ENCODE measurements at regions not wholly inside any gene's neighbourhood (a gene's known extent, or its start where the extent isn't known, plus 50 kb on each side); places are given as distances from the start of the nearest gene placed in this dataset.
"Not testable (repeated sequence)": the region's sequence is repeated elsewhere in the genome, so short reads cannot be mapped to it uniquely, and the experiment has no call there.

DNA sequence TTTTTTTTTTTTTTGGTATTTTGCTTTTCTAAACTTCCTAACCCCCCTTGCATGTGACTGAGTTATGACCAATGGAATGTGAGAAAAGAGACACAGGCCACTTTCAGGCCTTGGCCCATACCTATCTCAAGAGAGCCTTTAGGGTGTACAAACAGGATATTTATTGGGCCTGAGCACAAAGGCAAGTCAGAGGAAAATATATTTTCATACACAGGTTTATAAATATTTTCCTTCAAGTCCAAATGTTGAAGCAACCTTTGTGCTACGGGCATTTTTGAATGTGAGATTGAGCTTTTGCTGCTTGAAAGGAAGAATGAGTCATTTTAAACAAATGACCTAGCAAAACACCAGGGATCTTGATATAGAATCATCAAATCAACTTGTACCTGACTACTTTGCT is 228.6 kb upstream of the E2F7 start:
- DNase-seq (ENCODE audit: low spot score), result no peak

DNA sequence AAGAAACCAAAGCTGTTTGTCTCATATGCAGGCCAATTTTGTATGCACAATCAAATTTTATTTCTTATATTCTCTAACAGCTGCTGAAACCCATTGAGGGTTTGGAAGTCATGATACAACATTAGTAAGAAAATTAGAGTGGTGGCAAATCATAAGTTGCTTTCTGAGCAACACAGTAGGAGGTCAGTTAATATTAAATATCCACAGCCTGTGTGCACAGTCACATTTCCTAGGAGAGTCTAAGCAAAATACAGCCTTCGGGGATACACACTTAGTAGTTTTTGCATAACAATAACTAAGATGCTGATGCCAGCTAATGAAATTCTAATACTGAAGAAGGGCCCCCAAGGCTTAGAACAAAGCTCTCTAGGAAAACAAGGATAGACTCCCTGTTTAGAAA is 209.6 kb upstream of the E2F7 start:
- DNase-seq (ENCODE audit: low spot score), result no peak

DNA sequence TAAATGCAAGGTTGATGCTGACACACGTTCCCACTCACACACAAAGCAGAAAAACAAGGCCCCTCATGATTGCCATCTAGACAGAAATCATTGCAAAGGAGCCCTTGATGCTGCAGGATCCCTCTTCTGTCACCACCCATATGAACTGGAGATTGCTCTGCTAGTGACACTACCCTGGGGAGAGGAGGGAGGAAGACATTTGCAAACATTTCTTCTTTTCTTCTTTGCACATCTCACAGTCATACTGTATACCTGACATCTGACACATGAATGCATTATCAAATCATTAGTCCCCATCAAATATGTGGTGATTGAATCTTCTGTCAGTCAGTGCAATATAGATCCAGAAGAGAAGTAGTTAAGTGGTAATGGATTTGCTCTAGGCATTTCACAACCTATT is 208.5 kb upstream of the E2F7 start:
- no peak for DNase-seq (ENCODE audit: low spot score)

DNA sequence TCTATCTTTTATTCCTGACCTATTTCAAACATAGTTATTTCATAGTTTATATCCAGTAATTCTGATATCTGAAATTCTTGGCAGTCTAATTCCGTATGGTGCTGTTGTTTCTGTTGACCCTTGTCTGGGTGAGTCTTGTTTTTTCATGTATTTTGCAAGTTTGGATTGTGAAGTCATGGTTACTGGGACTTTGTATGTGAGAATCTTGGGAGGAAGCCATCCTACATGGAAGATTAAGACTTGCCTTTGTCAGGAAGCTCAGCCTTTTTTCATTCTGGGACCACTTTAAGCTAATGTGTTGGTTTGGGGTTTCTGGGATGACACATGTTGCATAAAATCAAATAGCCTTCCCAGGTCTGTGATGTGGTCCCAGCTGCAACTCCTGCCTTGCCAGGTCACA is 191.6 kb upstream of the E2F7 start:
- no peak for DNase-seq (ENCODE audit: low spot score)

DNA sequence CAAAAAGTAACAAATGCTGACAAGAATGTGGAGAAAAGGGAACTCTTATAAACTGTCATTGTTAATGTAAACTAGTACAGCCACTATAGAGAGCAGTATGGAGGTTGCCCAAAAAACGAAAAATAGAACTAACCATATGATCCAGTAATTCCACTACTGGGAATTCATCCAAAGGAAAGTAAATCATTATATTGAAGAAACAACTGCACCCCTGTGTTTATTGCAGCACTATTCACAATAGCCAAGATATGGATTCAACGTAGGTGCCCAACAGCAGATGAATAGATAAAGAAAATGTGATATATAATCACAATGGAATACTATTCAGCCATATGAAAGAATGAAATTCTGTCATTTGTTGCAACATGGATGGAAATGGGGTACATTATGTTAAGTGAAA is 188.0 kb upstream of the E2F7 start:
- DNase-seq (ENCODE audit: low spot score), result no peak

DNA sequence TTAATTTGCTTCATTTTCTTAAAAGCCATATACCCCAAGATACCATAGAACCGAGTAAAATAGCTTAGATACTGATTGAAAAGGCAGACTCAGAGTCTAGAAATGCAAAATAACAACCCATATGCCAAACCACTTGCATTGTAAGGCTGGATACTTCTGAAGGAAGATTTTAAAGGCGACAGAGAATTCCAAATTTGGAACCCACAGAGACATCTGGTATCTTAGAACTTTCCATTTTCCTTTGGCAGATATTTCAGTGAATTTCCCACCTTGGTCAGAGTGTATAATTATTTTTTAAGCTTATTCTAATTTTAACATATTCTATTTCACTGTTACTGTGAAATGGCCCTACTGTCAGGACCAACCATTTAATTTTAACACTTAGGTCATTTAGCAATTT is 186.4 kb upstream of the E2F7 start:
- no peak for DNase-seq (ENCODE audit: low spot score)

DNA sequence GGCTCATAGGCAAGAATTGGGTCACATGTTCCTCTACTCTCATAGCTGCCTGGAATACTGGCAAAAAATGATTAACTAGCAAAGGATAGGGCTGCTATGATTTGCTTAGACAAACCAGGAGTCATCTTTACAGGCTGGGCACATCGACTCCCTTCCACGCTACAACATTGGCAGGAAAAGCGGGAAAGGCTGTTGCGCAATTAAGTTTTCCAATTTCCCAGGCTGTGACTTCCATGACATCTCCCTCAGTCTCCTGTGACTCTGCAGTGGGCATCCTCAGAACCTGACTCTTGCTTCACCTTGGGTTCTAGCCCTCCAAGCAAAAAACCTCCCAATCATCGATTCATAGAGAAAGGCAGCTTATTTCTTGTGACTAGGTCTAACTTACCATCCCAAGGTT is 184.5 kb upstream of the E2F7 start:
- DNase-seq (ENCODE audit: low spot score), result no peak

DNA sequence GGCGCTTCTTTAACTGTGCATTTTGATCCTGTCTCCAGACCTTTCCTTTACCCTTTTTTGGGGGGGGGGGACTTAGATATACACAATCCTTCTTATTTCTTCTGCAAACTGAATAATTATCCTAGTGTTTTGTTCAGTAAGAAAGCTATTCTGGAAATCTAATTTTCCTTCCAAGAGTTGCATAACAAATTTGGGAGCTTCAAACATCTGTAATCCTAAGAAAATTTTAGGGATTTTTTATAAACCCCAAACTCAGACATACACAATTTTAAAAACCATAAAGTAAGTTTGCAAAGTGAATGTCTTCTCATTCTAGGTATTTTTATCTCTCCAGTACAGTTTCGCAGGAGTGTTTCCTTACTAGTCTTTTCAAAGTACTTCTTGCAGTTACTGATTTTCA is 182.7 kb upstream of the E2F7 start:
- DNase-seq (ENCODE audit: low spot score), result no peak

DNA sequence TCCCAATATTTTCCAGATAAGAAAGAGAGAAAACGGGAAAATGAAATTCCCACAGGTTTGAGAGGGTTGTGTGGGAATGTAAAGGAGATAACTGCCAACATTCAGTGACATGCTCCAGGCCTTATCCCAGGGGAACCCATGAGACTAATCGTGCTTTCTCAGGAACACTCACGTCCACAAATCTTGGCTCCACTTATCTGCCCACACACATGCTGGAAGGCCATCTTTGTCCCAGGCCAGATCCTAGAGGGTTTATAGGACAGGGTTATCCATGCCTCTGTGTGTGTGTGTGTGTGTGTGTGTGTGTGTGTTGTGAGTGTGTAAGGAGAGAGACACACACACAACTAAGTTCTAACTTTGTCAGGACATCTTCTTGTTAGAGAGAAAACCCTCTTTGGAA is 182.2 kb upstream of the E2F7 start:
- DNase-seq (ENCODE audit: low spot score), result no peak

DNA sequence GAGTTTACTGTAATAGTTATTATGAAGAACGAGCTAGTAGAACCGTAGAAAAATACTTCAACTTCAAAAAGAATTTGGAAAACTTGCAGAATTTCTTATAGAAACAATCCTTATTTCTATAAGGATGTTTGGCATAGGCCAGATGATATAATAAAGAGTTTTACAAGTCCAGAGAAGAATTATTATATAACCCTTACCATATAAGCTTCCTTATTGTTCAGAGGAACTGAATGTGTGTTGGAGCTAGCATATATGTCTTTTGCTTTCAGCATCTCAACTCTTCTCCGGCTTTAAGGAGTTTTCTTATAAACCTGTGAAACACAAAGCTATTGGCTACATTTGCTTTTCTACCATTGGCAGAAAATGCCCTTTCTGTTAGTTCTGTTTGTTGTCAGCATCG is 178.0 kb upstream of the E2F7 start:
- no peak for DNase-seq (ENCODE audit: low spot score)

DNA sequence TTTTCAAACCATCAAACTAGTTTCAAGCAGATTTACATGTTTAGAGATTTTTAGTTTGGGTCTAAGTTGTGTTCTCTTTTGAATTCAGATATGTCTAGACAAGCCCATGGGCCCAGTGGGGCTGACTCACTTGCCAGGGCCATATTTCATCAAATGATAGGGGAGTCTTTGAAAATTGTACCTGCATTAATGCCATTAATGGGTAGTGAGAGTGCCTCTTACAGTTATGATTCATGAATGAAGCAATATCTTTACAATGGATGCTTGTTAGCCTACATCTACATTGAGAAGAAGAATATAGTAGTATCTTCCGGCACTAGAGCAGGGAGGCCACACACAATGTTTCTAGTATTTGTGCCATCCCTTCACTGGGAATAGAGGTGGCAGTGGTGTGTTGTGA is 174.2 kb upstream of the E2F7 start:
- no peak for DNase-seq (ENCODE audit: low spot score)

DNA sequence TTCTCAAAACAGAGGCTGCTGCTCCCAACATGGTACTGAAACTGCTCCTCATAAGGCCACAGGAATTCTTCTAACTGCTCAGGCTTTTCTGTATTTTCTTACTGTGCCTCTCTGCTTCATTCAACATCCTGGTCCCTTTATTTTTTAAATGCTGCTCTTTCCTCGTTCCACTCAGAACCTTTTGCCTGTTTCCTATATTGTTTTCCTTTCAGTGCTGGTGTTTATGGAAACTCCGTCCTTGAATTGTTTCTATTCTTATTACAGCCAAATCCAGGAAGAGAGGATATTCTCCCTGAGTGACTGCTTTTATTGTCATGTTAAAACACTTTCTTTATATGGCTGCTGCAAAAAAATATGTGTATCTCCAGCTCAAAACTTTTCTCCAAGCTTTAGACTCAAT is 173.0 kb upstream of the E2F7 start:
- DNase-seq (ENCODE audit: low spot score), result no peak

DNA sequence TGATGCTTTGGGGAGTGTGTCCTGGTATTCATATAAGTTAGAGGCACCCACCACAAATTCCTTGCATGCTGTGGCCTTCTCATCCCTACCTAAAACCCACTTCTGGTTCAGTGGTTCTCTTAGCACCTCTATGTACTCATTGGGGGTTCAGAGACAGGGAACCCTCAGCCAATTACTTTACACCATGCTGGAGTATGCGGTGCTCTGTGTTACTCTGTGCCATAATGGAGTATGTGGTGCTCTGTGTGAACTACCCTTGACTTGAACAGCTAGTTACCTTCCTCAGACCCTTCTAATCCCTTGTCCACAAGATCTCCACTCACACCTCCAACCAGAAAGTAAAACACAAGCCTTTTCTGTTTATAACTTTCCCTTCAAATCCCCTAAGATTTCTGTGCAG is 172.5 kb upstream of the E2F7 start:
- no peak for DNase-seq (ENCODE audit: low spot score)

DNA sequence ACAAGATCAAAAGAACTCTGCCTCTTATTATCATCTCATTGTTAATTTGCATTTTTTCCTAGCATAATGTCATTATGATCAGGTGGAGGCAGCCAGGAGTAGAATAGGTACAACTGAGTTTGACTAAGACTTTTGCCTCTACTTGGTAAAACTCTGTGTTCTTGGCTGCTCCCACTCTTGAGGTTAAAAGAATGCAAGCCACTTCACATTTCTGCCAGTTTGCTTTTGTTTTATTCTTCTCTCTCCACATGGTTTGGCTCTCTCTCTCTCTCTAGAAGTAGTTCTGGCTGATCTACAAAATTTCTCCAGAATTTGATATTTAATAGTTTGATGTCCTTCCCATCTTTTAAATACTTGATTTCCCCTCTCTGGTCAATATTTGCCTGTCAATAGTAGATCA is 170.7 kb upstream of the E2F7 start:
- DNase-seq (ENCODE audit: low spot score), result no peak

DNA sequence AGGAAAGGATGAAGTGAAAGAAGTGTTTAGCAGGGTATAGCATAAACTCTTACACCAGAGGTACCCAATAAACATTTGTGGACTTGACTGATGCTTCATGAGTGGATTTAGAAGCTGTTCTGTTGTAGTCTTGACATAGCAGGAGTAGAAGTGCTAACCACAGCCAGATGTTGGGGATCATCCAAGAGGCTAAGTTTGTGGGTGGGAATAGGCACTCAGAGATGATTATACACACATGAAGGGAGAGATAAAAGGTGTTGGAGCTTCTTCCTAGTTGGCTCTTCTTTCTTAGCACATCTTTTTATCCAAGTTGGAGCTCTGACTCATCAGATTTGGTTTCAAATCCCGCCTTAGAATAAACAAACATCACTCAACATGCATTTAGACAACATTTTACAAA is 166.7 kb upstream of the E2F7 start:
- no peak for DNase-seq (ENCODE audit: low spot score)

DNA sequence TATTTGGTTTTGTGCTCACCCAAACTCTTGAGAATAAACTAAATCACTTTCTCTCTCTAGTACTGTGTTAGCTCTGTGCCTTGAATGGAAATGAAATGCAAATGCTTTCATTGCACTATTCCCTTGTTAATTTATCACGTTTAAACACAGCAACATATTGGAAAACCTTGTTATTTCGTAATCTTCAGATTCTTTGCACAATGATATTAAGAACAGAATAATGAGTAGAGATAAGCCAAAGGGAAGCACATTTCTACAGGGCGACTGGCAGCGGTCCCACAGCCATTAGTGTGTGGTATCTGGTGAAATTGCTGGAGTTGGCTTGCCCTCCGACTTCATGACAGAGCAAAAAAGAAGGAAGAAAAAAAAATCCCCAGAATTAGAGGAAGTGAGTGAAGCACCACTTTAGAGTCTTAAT is 166.1 kb upstream of the E2F7 start:
- no peak for DNase-seq (ENCODE audit: low spot score)

DNA sequence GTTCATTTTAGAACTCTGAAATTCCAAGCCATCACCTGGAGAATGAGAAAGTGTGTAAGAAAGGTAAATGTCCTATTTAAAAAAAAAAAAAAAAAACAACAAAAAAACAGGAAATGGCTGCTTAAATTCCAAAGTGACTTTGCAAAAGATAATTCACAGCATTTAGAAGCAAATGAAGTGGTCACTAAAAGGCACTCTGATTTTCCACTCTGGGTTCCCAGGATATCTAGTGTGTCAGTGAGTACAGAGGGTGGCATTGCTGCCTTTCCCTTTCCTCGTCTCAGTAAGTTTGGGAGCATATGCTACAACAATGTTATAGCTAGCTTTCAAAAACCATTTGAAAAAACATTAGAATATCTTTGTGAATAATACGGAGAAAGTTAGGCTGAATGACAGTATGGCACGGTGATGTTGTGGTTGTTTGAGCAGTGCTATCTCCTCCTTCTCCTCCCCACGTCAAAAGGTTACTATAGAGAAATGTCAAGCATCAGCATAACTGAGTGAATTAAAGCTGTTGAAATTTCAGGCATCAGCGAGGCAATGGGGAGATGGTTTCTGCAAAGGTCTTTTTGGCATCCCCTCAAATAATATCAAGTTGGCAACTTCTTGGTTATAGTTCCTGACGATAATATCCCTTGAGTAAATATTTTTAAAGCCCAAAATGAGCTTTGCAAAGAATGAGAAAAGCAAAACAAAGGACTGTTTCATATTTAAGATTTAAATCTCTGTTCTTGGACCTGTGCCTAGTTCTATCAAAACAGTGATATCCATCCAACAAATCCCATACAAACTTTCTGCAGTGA is 164.5 kb upstream of the E2F7 start:
- DNase-seq (ENCODE audit: low spot score), result no peak

DNA sequence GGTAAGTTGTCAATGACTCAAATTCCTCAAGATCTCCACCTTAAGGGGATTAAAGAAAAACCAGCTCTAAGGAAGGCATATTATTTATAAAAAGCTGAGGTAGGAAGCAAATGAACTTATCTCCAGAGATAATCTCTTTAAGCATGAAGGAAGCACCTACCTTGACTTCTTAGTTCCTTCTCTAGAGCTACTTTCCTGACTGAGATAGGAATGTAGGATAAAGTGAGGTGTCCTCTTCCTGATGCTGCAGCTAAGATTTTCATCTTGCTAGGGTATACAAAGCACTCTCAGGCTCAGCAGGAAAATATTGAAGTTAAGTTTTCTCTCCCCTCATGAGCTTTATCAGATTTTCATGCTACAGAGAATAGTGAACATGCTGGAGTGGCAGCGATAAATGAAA is 163.0 kb upstream of the E2F7 start:
- no peak for DNase-seq (ENCODE audit: low spot score)

DNA sequence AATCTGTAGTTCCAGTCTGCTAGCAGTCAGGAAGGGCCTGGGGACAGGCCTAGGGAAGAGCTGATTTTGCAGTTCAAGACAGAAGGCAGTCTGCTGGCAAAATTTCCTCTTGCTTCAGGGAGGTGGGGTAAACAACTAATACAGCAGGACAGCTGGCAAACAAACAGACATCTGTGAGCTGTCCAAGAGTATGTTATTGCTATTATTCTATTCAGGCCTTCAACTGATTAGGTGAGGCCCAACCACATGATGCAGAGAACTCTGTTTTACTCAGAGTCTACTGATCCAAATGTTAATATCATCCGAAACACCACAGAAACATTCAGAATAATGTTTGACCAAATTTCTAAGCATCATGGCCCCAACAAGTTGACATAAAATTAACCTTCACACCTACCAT is 161.0 kb upstream of the E2F7 start:
- DNase-seq (ENCODE audit: low spot score), result no peak

DNA sequence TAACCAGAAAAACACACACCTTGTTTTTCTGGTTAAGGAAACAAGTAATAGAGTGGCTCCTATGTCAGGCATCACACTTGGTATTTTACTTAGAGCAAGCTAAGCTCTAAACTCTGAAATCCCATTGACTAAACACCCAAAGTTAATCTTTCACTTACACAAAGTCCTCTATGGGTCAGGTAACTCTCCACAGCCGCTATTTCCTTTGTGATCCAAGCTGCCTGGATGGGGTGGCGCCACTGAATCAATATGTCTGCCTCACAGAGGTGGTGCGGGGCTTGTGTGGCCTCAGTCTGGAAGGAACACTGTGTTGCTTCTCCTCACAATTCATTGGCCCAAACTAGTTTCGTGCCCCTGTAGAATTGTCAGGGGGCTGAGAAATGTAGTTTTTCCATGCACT is 160.0 kb upstream of the E2F7 start:
- DNase-seq (ENCODE audit: low spot score), result no peak

DNA sequence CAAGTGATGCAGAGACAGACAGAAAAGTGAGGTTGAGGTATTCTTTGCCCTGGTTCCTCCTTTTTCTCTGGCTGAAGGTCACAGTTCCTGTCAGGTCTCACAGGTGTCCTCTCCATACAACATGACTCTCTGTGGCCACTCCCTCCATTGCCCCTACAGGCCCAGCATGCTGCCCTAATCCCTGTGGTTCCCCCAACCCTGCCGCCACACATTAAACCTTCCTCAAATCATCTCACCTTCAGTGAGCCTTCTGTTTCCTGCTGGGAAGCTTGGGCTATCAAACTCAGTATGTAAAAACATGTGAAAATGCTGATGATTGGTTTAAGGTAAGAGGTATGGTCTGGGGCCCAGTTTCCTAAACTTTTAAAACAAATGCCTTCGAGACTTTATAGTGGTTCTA is 159.0 kb upstream of the E2F7 start:
- DNase-seq (ENCODE audit: low spot score), result no peak

DNA sequence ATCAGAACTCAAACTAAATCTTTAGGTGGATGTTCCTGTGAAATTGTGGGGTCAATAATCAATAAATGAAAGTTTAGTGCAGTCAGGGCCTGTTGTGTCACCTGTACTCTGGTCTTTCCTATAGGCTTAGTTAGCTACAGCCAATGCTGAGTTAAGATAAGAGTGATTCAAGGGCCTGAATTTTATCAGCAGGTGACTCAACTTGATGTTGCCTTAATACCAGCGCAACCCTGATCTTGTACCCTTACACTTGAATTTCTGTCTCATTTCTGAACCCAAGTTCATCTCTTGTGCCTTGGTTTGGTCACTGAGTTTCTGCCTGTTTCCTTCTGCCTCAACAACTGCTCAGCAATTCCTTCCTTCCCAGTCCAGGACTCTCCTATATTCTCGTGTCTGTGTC is 157.0 kb upstream of the E2F7 start:
- DNase-seq (ENCODE audit: low spot score), result no peak

DNA sequence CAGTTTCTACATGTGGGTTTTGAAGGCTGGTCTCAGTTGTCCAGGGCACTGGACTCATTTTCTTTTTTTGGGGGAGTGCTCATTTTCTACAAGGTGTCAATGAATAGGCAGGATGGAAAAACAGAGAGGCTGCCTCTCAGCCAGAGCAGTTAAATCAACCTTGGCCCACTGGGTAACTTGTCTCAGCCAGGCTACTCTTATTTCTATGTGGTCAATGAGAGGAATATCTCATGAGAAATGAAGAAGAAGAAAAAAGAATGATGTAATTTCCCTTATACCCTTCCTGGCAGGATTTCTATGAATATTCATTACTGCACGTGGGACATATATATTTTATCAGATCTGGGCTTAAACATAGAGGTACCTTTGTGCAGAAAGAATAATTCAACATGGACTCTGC is 155.2 kb upstream of the E2F7 start:
- no peak for DNase-seq (ENCODE audit: low spot score)

DNA sequence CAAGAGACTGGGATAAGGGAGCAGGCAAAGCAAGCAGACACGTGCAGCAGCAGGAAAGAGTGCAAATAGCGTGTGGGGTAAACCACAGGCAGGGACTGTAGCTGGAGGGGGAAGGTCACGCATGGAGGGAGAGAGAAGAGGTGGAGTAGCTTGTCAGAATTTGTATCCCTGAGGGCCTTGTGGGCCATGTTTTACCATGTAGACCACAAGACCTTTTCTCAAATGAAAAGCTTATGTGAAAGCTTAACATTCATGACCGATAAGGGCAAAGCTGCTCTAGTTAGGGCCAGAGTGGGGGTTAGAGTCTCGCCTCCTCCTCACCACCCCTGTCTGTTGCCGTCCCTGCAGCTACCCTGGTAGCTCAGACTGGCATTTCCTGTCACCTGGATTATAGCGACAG is 152.9 kb upstream of the E2F7 start:
- DNase-seq (ENCODE audit: low spot score), result no peak

DNA sequence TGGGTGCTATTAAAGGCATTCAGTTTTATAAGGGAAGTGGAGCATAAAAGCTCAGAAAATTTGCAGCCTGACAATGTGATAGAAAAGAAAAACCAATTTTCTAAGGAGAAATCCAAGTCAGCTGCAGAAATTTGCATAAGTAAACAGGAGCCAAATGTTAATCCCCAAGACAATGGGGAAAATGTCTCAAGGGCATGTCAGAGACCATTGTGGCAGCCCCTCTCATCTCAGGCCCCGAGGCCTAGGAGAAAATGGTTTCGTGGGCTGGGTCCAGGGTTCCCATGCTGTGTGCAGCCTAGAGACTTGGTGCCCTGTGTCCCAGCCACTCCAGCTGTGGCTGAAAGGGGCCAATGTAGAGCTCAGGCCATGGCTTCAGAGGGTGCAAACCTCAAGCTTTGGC is 150.8 kb upstream of the E2F7 start:
- not testable (repeated sequence) for DNase-seq (ENCODE audit: low spot score)
